ENCODE measurements at regions not wholly inside any gene's neighbourhood (a gene's known extent, or its start where the extent isn't known, plus 50 kb on each side); places are given as distances from the start of the nearest gene placed in this dataset.

GRCh38 chr7:94240902-94241301 lies 153.8 kb upstream of the COL1A2 start:
- TF ChIP-seq, protein P1, sequence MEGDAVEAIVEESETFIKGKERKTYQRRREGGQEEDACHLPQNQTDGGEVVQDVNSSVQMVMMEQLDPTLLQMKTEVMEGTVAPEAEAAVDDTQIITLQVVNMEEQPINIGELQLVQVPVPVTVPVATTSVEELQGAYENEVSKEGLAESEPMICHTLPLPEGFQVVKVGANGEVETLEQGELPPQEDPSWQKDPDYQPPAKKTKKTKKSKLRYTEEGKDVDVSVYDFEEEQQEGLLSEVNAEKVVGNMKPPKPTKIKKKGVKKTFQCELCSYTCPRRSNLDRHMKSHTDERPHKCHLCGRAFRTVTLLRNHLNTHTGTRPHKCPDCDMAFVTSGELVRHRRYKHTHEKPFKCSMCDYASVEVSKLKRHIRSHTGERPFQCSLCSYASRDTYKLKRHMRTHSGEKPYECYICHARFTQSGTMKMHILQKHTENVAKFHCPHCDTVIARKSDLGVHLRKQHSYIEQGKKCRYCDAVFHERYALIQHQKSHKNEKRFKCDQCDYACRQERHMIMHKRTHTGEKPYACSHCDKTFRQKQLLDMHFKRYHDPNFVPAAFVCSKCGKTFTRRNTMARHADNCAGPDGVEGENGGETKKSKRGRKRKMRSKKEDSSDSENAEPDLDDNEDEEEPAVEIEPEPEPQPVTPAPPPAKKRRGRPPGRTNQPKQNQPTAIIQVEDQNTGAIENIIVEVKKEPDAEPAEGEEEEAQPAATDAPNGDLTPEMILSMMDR (IDR thresholded peaks at IDR 0.05 in 2 of 3, conservative IDR thresholded peaks at IDR 0.05 in 1 of 3; ENCODE audit: insufficient read depth in 2 of 3, low read depth in 1 of 3, low read length in 3 of 3), result no peak
- no peak for TF ChIP-seq ZNF785 (CRISPR knock-in tag; IDR thresholded peaks at IDR 0.05)
- TF ChIP-seq MEF2D (tag; conservative IDR thresholded peaks at IDR 0.05; ENCODE audit: low read depth), result no peak
- TF ChIP-seq ZBTB8A (IDR thresholded peaks at IDR 0.05; ENCODE audit: partially characterized antibody), result no peak
- TF ChIP-seq PHB2 (IDR thresholded peaks at IDR 0.05; ENCODE audit: low read depth), result no peak
- TF ChIP-seq, protein P2, sequence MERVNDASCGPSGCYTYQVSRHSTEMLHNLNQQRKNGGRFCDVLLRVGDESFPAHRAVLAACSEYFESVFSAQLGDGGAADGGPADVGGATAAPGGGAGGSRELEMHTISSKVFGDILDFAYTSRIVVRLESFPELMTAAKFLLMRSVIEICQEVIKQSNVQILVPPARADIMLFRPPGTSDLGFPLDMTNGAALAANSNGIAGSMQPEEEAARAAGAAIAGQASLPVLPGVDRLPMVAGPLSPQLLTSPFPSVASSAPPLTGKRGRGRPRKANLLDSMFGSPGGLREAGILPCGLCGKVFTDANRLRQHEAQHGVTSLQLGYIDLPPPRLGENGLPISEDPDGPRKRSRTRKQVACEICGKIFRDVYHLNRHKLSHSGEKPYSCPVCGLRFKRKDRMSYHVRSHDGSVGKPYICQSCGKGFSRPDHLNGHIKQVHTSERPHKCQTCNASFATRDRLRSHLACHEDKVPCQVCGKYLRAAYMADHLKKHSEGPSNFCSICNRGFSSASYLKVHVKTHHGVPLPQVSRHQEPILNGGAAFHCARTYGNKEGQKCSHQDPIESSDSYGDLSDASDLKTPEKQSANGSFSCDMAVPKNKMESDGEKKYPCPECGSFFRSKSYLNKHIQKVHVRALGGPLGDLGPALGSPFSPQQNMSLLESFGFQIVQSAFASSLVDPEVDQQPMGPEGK (CRISPR knock-in tag; IDR thresholded peaks at IDR 0.05; ENCODE audit: borderline replicate concordance), result no peak
